HG02623 (cell line): ENCODE measurements at regions not wholly inside any gene's neighbourhood (a gene's known extent, or its start where the extent isn't known, plus 50 kb on each side); places are given as distances from the start of the nearest gene placed in this dataset.

Experiments
- ATAC-seq: cut with Tn5 transposase; IDR thresholded peaks from one replicate; pipeline ENCODE4 v1.9.1; 2021; ENCODE audit warnings: moderate library complexity; ENCODE audit not compliant: unreplicated experiment

DNA sequence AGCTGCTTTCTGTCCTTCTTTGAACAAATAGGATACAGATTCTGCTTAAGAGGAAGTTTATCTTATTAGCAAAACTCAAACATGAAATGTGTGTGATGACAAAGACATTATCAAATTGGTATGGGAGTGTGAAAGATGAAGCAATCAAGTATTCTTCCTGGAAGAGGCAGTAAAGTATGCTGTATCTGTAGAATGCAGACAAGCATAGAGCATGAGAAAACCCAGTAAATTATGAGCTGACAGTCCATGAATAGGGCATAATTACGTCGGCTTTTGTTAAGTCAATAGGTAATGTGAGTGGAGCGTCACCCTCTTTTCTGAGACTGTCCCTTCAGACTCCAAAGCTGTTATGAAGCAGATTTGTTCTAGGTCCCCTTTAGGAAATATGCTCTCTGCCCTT lies 458.6 kb upstream of the NWD2 start:
- ATAC-seq, result no peak

DNA sequence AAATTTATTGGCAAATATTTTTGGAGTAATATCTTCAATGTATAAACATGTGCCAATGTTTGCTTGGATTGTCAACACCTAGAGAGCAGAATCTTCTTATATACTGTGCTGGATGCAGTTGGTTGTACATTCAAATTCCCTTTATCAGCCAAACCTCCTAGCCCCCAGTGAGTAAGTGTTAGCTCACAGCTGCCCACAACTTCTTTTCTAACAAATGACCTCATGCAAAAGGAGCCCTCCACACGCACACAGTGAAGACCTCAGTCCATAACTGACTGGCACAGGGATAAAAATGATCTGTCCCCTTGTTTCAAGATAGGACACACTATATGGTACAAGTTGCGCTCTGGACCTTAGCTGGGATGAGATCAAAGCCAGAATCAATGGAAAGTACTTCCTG lies 458.0 kb upstream of the NWD2 start:
- ATAC-seq, result no peak

DNA sequence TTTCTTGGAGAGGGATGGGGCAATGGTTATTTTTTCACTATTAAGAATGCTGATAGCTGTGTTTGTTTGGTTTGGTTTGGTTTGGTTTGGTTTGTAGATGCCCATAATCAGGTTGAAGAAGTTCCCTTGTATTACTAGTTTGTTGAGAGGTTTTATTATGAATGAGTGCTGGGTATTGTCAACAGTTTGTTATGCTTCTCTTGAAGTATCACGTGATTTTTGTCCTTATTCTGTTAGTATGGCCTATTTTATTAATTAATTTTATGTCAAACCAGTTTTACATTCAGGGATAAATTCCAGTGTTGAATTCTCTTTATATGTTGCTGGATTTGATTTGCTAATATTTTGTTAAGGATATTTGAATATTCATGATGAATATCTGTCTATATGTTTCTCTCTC lies 449.8 kb upstream of the NWD2 start:
- ATAC-seq, result no peak

DNA sequence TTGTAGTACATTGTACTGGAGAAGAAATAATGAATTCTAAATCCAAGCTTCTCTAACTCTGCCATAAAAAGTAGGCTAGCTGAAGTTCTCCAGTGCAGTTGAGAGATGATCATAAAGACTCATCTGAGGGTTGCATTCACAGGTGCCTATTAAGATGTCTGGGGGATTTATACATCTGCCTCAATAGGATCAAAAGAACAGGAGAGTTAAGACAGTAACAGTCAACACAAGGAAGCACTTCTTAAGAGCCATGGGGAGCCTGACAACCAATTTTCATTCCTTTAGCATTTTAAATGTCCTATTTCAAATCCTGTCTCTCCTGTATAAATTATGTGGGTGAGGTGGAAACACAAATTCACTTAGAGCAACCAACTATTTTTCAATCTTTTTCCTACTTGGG lies 432.4 kb upstream of the NWD2 start:
- ATAC-seq, result no peak

DNA sequence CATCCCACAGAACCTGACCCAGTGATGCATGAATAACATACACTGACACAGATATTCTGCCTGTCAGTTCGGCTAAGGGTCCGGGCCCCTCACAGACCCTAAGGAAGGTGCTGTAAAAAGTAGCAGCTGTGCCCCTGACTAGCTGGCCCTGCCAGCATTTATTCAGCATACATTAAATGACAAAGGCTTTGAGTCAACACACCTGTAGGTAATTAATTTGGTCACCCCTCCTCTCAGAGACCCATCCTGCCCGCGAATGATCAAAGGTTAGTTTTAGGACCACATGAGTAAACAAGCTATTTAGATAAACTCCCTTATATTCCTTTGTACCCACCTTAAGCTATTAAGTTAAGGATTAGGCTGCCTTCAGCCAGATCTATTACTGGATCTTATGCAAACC lies 429.0 kb upstream of the NWD2 start:
- ATAC-seq, result no peak

DNA sequence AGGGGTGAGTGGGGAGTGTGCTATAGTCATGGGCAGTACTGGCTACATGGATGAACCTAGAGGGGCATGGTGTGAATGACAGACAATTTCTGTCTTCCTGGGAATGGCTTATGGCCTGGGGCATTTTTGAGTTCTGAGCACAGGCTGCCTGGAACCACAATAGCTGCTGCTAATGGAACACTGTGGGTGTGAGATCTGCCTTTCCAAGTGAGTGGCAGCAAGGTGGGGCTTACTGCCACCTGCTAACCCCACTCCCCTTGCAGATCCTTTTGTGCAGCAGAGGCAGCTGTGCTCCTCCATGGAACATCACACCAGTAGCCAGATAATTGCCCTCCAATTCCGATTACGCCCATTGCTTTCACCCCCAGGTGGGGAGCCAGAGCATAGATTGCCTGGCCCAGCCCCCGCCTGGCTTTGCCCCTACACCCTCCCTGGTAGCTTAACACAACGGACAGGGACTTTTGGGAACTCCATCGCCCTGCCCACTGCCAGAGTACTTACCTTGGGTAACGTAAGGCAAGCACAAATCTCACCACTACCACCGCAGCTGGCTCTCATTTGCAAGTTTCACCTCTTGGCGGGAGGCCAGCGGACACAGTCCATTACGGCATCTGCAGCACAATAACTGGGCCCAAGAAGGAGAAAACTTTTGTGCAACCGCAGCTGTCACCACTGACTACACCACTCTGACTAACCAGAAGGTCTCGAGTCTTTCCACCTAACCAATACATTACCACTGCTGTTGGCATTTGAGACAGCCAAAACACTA lies 421.2 kb upstream of the NWD2 start:
- no peak for ATAC-seq

DNA sequence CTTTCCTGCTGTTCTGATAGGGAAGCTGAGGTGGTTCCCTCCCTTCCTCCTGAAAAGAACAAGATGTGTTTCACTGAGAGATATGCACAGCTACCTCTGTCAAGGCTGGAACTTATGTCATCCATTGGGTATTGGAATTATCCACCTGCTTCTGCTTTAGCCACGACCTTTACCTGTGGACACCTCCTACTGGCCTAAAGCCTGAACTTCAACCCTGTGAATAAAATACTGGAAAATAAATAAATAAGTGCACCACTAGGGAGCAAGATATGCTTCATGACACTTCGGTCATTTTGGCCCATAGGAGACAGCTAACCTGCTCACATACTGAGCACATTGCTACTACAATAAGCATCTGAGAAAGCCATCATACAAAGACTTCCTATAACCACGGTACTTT lies 419.9 kb upstream of the NWD2 start:
- ATAC-seq, result no peak

DNA sequence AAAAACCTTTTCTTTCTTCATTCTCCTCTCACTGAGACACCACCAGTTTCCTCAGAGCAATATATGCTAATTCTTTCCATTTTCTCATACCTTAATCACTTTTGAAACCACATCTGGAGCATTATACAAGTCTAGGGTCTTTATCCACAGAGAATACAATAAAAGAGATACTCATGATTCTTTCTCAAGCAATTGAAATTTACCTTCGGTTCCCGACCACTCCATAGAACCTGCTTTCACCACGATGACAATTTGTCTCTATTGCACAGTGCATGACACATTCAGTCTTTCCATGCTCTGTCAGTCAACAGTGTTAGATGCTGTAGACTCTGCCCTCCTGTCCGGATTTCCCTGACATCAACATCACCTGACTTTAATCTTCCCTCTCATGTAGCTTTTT lies 409.3 kb upstream of the NWD2 start:
- no peak for ATAC-seq

DNA sequence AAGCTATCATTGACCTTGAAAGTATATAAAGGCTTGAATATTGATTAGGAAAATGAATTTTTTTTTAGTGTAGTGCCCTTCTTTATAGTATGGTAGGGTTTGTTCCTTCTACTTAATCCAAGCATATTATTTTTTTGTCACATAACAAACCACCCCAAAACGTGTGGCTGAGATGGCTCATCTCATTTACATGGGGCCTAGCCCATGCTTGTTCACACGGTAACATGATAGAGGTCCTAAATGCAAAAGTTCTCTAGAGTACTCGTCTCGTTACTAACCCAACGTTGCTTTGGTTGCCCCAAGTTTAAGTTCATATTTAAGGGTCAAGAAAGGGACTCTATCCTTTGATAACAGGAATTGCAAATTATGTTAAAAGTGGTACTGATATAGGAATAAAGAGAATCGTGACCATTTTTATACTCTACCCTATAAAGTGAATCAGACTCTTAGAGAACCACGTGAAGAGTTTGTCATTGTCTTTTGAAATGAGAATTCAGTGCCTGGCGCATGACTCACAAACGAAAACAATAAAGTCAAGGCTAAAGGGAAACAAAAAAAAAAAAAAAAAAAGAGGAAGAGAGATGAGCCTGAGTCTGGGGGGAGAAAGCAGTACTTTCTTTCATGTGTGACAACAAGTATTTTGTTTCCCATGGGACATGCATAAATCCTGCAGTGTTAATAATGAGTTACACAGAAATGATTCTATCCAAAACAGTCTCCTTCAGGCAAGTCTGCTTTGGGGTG lies 402.8 kb upstream of the NWD2 start:
- ATAC-seq, result no peak

DNA sequence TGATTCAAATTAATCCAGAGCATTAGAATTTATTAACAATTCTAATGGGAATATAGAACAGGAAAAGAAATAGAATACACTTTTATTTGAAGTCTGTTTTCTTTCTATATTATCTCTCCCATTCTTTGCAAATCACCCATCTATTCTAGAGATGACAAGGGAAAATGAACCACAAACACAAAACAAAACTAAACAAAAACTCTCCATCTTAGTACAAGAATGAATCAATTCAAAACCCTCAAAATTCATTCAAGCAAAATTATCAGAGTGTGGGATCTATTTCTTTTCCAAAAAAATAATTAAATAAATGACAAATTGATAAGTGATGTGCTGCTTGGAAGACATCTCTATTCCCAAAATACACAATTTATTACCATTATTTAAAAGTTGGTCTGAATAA lies 400.1 kb upstream of the NWD2 start:
- no peak for ATAC-seq

DNA sequence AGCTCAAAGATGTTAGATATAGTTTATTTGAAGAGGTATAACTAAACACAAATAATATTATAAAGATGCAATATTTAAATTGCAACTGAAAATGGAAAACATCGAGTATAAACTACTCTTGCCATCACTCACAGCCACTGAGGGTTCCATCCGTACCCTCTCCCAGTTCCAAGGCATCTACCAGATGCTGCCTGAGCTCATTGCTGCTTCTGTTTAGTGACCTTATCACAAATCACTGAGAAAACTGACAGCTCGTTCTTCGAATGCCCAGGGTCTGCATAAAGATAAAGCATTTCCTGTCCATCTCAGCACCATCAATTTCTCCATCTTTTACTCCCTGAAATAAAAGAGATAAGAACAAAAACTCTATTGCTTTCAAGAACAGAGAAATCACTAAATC lies 391.7 kb upstream of the NWD2 start:
- no peak for ATAC-seq

DNA sequence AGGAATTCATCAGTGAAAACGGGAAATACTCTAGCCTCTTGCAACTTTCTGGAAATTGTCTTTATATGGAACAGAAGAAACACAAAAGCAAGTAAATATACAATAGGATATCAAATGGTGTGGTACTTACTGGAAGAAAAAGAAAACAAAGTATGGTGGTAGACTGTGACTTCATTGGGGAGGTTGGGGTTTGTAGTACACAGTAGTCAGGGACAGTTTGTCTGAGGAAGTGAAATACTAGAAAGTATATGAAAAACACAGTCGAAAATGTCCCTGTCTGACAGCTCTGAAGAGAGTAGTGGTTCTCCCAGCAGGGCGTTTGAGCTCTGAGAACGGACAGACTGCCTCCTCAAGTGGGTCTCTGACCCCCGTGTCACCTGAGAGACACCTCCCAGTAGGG lies 390.0 kb upstream of the NWD2 start:
- ATAC-seq, result peak; percentile 79

DNA sequence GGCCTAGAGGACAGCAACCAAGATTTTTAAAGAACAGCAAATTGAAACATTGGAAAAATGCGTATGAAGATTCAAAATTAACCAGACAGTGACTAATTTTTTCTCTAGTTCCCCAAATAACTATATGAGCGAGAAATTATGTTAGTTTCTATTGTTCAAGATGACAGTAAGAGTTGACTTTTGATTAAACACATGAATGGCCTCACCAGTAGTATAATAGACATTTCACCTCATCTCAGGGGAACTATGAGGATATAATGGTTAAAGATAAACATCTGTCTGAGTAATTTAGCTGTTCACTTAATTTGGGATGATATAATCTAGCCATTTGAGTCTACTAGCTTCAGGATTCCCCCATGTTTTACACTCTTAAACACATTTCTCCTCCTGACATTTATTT lies 380.9 kb upstream of the NWD2 start:
- no peak for ATAC-seq

DNA sequence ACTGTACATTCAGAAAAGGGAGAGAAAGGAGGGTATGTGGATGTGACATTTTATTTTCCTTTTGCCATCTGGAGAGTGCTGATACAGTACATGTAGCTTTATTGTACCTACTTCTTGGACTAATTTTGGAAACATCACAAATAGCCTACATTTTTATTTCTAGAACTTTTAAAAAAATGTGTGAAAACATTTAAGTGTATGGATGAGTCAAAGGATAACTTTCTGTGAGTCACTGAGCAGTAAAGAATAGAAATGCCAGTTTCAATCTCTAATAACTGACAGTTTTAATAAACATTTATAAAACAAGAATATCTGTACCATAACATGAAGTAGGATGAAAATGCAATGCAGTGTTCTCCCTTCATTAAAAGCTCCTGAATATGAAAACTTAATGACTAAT lies 374.4 kb upstream of the NWD2 start:
- no peak for ATAC-seq

DNA sequence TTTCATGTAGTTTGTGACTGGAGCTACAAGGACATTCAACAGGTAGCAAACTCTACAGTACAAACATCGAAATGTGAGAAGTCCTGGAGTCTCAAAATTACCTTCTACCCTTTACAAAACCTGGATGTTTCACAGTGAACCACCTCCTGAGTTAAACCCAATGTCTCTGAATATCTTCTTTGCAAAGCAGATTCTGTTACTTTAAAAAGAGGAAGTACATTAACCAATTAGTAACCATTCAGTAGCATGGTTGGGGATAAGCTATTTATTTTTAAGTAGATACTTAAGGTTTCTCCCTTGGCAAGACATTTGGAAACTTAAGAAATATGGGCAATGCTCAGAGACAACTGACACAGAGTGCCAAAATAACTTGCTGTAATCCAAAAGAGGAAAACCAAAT lies 371.9 kb upstream of the NWD2 start:
- no peak for ATAC-seq

DNA sequence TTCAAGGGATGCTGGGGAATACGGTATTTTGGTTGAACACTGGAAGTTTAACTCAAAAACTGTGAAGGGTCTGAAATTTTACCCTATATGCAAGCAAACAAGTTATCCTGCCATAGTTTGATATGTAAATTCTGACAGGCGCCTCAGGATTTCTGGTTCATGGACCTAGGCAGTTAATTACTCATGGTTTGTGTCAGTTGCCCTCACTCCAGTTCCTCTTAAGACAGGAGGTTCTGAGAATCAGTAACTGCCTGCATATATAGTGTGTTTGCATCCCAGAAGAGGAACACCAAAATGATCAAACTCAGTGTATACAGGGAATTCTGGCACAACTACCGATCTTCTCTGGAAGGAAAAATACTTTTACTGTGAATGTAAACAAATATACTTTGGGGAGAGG lies 360.4 kb upstream of the NWD2 start:
- ATAC-seq, result no peak

DNA sequence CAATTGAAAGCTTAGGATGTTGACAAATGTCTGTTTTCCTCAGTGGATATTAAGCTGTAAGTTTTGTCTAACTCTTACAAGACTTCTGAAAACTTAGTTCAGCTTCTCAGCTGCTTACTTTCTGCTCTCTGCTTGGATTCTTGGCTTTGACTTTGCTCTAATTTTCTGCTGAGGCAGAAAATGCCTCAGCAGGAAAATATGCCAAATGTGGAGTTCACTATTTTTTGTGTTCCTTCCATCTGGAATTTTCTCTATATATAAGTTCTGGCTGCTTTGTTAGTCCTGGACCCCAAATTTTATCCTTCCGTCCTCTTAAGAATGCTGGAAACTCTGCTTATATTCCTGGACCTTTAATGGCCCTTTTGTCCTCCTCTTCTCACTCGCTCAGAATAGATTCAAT lies 352.6 kb upstream of the NWD2 start:
- no peak for ATAC-seq

DNA sequence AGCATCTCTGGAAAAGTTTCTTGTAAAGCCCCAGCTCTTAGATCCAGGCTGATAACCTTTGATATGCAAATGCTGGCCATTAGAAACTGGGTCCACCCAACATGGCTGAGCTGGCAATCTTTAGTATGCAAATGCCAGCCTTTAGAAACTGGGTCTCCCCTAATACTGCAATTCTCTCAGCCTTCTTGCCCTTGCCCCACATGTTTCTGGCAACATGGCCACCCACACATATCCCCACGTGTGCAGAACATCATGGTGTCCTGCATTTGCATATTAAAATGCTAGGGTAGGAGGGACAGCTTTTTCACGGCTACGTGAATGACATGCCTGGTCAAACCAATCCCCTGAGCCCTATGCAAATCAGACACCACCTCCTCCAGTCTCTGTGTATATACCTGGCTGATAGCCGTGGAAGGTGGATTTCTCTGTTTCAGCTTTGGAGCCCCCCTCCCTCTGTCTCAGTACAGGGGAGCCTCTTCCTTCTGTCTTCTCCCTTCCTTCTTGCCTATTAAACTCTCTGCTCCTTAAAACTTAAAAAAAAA lies 344.0 kb upstream of the NWD2 start:
- no peak for ATAC-seq

DNA sequence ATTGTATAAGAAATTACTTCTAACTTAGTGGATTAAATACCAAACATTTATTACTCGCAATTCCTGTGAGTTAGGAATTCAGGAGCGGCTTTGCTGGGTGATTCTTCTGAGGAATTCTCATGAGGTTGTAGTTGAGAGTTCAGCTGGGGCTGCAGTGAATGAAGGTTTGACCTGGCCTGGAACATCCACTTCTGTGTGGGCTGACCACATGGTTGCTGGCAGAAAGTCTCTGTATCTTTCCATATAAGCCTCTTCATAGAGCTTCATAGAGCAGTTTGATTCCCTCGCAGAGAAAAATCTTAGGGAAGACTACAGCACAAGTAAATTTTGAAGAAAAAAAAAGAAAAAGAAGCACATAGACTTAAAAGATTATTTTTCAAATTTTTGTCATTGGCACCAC lies 339.7 kb upstream of the NWD2 start:
- no peak for ATAC-seq

DNA sequence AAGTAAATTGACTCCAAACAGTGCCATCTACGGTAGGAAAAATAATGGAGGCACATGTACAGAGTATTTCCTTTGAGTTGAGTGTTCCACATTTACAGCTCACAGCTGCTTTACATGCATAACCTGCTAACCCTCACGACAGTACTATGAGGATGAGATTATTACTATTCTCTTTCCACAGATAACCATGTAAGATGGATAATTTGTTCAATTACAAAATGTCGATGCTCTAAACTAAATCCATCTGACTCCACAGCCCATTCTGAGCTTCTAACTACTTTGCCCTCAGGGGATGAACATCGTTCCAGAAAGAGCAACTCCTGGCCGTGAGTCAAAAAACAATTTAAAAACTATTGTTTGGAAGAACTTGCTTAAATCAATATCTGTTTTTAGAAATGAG lies 330.4 kb upstream of the NWD2 start:
- no peak for ATAC-seq

DNA sequence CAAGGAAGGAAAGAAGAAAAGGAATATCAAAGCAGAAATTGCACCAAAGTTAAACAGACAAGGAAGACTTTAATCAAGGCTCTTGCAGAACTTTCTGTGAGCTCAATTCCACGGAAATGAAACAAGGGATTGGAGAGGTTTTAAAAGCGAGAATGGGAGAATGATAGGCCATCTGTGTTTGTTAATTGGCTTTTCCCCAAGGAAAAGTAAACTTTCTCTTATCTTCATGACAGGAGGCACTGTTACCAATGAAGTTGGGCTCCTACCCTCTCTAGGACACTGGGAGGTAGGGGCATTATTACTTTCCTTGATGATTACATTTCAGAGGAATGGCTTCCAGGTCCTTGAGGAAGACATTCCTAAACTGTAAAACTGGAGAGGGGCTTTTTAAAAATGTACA lies 328.8 kb upstream of the NWD2 start:
- ATAC-seq, result no peak

DNA sequence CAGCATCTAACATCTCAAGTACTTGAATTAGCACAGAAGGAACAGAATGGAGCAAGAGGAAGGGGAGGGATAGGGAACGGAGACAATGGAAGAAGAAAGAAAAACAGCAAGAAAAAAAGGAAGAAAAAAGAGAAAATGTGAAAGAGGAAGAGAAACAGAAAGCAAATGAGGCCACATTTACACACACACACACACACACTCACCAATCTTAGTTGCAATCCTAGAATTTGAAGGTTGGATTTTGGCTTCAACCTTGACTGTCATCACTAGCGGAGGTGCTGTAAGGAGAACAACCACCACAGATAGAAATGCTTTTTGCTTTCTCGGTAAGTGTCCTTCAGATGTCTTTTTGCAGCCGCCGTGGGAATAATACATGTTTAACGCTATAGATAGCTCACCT lies 327.1 kb upstream of the NWD2 start:
- no peak for ATAC-seq

DNA sequence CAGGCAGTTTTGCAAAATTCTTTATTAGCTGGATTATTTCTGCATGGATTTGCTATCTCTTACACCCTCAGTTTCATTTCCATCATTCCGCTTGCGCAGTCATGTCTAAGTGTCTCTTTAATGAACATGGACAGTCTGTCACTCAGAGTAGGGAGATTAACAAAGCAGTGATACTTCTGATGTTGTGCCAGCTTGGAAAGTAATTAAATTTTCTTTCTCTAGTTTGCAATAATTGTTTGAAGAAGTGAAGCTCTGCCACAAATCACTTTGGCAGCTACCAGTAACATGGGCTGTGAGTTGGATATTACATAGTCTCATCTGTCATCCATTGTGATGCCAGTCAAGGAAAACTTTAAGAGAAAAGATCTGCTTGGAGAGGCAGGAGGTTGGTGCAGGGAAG lies 324.8 kb upstream of the NWD2 start:
- no peak for ATAC-seq
